Coronary artery (tissue), 2 donors: ENCODE measurements at regions not wholly inside any gene's neighbourhood (a gene's known extent, or its start where the extent isn't known, plus 50 kb on each side); places are given as distances from the start of the nearest gene placed in this dataset.

Experiments used
- DNase-seq: peaks from one replicate; pipeline ENCODE4 v3.0.0-alpha.2; 2017; ENCODE audit warnings: low spot score
- H3K27ac ChIP-seq, 2 donors: fragments of 200-600 bp; sonication (generic); one replicate each; pipeline ENCODE4 v1.5.1; 2016 to 2019
- H3K4me3 ChIP-seq: fragments of 200-600 bp; sonication (generic); 2 replicates; pipeline ENCODE4 v1.5.1; 2016; ENCODE audit warnings: mild to moderate bottlenecking, moderate library complexity
- CTCF ChIP-seq: fragments of 200-600 bp; sonication (generic); IDR thresholded peaks from one replicate; pipeline ENCODE4 v1.5.1; 2019; ENCODE audit warnings: antibody characterized with exemption

- no peak for TF ChIP-seq CTCF
- Histone ChIP-seq H3K4me3 (no peak overlapping the region), H3K27ac (no peak overlapping the region)
- no peak for DNase-seq
Measured at GRCh38 chr19:20250627-20251026, 83.6 kb downstream of the ZNF486 start.

- DNase-seq = no peak
- TF ChIP-seq CTCF = no peak
- Histone ChIP-seq H3K27ac (no peak overlapping the region), H3K4me3 (no peak overlapping the region)
Measured at GRCh38 chr19:20250121-20250520, 83.1 kb downstream of the ZNF486 start.
